GM12872 (cell line): ENCODE measurements at regions not wholly inside any gene's neighbourhood (a gene's known extent, or its start where the extent isn't known, plus 50 kb on each side); places are given as distances from the start of the nearest gene placed in this dataset.

Experiments used
- CTCF ChIP-seq: IDR thresholded peaks from 3 replicates; pipeline ENCODE4 v1.5.1; 2011; ENCODE audit warnings: low read depth, mild to moderate bottlenecking, low read length, moderate library complexity; ENCODE audit not compliant: insufficient read depth

DNA sequence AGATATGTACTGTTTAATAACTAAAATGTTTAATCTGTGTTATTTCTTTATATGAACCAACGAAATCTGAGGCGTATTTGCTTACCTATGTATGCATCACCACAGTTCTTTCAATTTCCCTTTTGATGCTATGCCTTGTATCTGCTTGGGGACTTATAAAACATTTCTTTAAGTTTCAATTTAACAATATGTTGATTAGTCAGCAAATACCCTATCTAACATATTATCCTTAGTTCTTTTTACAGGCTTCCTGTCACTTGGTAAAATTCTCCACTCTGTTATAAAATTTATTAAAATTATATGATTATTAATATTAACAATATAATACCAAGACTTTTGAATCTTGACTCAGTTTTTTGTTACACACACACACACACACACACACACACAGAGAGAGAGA is 174.3 kb downstream of the CPS1 start:
- no peak for TF ChIP-seq CTCF

DNA sequence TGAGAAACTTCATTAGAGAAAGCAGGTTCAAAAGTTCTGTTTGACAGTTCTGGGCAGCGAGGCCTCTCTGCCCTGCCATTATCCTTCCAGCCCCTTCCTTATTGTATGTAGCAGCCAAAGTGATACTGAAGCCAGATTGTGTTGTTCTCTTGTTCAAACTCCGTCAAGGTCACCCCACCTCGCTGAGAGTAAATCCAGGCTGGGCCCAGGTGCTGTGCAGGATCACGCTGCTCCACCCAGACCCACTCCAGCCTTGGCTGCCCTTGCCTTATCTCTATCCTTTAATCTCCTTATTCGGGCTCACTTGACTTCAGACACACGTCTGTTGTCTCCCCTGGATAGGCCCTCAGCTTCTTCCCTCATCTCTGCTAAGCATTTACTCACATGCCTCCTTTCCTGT is 196.1 kb downstream of the CPS1 start:
- TF ChIP-seq CTCF, result no peak

GRCh38 chr2:210753386-210753785 is 197.0 kb downstream of the CPS1 start:
- TF ChIP-seq CTCF, result no peak

DNA sequence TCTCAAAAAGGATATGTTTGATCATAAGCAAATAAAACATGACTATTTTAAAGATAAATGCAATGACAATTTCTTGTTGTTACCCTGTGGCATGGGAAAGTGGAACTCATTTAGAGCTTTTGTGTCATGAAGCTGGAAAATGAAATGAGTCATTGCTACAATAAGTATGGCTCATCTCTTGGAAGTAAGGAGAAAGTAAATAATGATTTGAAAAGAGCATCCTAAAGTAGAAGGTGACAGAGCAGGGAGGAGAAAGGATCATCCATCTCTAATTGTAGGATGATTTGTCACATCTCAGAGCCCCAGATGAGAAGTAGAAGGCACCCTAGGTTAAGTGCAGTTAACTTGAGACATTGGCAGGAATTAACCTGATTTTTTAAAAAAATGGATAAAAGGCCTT is 200.5 kb downstream of the CPS1 start:
- no peak for TF ChIP-seq CTCF

DNA sequence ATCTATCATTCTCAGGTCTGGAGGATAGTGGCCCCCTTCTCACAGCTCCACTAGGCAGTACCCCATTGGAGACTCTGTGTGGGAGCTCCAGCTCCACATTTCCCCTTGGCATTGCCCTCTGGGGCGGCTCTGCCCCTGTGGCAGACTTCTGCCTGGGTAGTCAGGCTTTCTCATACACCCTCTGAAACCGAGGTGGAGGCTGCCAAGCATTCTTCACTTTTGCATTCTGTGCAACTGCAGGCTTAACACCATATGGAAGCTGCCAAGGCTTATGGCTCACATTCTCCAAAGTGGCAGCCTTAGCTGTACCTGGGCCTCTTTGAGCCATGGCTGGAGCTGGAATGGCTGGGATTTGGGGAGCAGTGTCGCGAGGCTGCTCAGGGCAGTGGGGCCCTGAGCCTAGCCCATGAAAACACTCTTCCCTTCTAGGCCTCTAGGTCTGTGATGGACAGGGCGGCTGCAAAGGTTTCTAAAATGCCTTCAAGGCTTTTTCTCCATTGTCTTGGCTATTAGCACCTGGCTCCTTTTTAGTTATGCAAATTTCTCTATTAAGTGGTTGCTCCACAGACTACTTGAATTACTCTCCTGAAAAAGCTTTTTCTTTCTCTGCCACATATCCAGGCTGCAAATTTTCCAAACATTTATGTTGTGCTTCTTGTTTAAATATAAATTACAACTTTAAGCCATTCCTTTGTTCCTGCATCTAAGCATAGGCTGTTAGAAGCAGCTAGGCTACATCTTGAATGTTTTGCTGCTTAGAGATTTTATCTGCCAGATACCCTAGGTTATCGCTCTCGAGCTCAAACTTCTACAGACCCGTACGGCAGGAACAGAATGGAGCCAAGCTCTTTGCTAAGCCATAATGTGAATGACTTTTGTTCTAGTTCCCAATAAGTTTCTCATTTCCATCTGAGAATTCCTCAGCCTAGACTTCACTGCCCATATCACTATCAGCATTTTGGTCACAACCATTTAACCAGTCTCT is 206.5 kb downstream of the CPS1 start:
- no peak for TF ChIP-seq CTCF

- TF ChIP-seq CTCF, result no peak
These were observed 212.0 kb downstream of the CPS1 start for GRCh38 chr2:210768329-210768910.

GRCh38 chr2:210776756-210777155 is 220.4 kb downstream of the CPS1 start:
- TF ChIP-seq CTCF, result no peak
